Endothelial cell of umbilical vein (primary cell): ENCODE measurements at regions not wholly inside any gene's neighbourhood (a gene's known extent, or its start where the extent isn't known, plus 50 kb on each side); places are given as distances from the start of the nearest gene placed in this dataset.

Source experiments
- BruUV-seq: library from RNA; stranded (reverse); fragments of 400-500 nt; replicated peaks from 2 replicates; lab custom pipeline; 2021; lab: Mats Ljungman, UMichigan
- CTCF ChIA-PET: fragments of 300-600, 350-600 bp; sonication (Branson Sonifier 250); formaldehyde crosslinking; loops from one replicate; lab custom pipeline; 2021; ENCODE audit warnings: antibody characterized with exemption, inconsistent platforms; lab: Charles Lee
- POLR2A ChIA-PET: fragments of 300-600, 350-600 bp; sonication (Branson Sonifier 250); formaldehyde crosslinking; loops from one replicate; lab custom pipeline; 2021; ENCODE audit warnings: antibody characterized with exemption, inconsistent platforms; lab: Charles Lee
- DNase-seq: peaks from one replicate; pipeline ENCODE4 v3.0.0-alpha.2; 2011; ENCODE audit warnings: low read depth, low spot score
- FAIRE-seq: peaks from 2 replicates; lab custom pipeline; 2011; peaks lifted over from hg19 to GRCh38; lab: Jason Lieb, UNC
- H2AFZ ChIP-seq: 2 replicates; pipeline ENCODE4 v1.6.0; 2012; ENCODE audit warnings: low read depth, low read length, control low read depth, inconsistent platforms
- H3K27ac ChIP-seq: 2 replicates; pipeline ENCODE4 v1.5.1; 2011; ENCODE audit warnings: low read depth, mild to moderate bottlenecking, control low read depth, low read length, moderate library complexity; ENCODE audit not compliant: insufficient read depth
- H3K27me3 ChIP-seq, 2 experiments: 2 replicates each; pipeline versions ENCODE4 v1.6.0 to v1.6.1; 2011; ENCODE audit warnings: low read length in 2 of 2, mixed read lengths in 1 of 2; ENCODE audit not compliant: control insufficient read depth in 2 of 2, insufficient read depth in 2 of 2
- H3K36me3 ChIP-seq, 2 experiments: 2 replicates in 1 of 2; 3 replicates in 1 of 2; pipeline ENCODE4 v1.5.1; 2011; ENCODE audit warnings: low read length in 2 of 2, mild to moderate bottlenecking in 1 of 2, moderate library complexity in 1 of 2; ENCODE audit not compliant: control insufficient read depth in 2 of 2, insufficient read depth in 2 of 2; ENCODE audit errors: extremely low read depth in 1 of 2
- H3K4me1 ChIP-seq: 3 replicates; pipeline ENCODE4 v1.5.1; 2011; ENCODE audit warnings: mild to moderate bottlenecking, low read length; ENCODE audit not compliant: control insufficient read depth, insufficient read depth; ENCODE audit errors: extremely low read depth
- H3K4me2 ChIP-seq: 2 replicates; pipeline ENCODE4 v1.6.1; 2011; ENCODE audit warnings: low read length, control low read depth, mixed read lengths; ENCODE audit not compliant: insufficient read depth
- H3K4me3 ChIP-seq, 3 experiments: fragments of 200-600 bp in 1 of 3; sonication (generic), shearing (Covaris generic) in 1 of 3; replicated peaks in 1 of 3; 2 replicates each; pipeline ENCODE4 v1.5.1; 2011 to 2016; ENCODE audit warnings: control low read depth in 3 of 3, low read length in 3 of 3, mild to moderate bottlenecking in 2 of 3, inconsistent platforms in 1 of 3, low read depth in 1 of 3, moderate library complexity in 1 of 3; ENCODE audit not compliant: insufficient read depth in 1 of 3
- H3K79me2 ChIP-seq: 2 replicates; pipeline ENCODE4 v1.6.0; 2012; ENCODE audit warnings: low read length, inconsistent platforms; ENCODE audit not compliant: control insufficient read depth, insufficient read depth
- H3K9ac ChIP-seq: replicated peaks from 2 replicates; pipeline ENCODE3; 2011; ENCODE audit warnings: low read length, control low read depth; ENCODE audit not compliant: insufficient read depth; ENCODE audit errors: extremely low read depth
- H3K9me1 ChIP-seq: replicated peaks from 3 replicates; pipeline ENCODE4 v1.6.0; 2011; ENCODE audit warnings: mild to moderate bottlenecking, low read length; ENCODE audit not compliant: control insufficient read depth, insufficient read depth; ENCODE audit errors: extremely low read depth
- H3K9me3 ChIP-seq: replicated peaks from 2 replicates; pipeline ENCODE4 v1.5.1; 2012; ENCODE audit warnings: low read length, inconsistent platforms; ENCODE audit not compliant: control insufficient read depth, insufficient read depth
- H4K20me1 ChIP-seq: replicated peaks from 2 replicates; pipeline ENCODE3; 2011; ENCODE audit warnings: mild to moderate bottlenecking, low read length; ENCODE audit not compliant: control insufficient read depth, insufficient read depth; ENCODE audit errors: extremely low read depth
- EZH2 ChIP-seq: IDR thresholded peaks from 2 replicates; pipeline ENCODE4 v1.6.1; 2012; ENCODE audit warnings: borderline replicate concordance, low read depth, mild to moderate bottlenecking, moderate library complexity, low read length, inconsistent platforms; ENCODE audit not compliant: severe bottlenecking
- FOS ChIP-seq: IDR thresholded peaks from 2 replicates; pipeline ENCODE4 v1.6.1; 2011; ENCODE audit warnings: mild to moderate bottlenecking, low read length, moderate library complexity, borderline replicate concordance; ENCODE audit not compliant: insufficient read depth
- GATA2 ChIP-seq: IDR thresholded peaks from 2 replicates; pipeline ENCODE4 v1.7.0; 2011; ENCODE audit warnings: low read depth, mild to moderate bottlenecking, moderate library complexity, mixed read lengths, low read length; ENCODE audit not compliant: insufficient read length, insufficient read depth
- JUN ChIP-seq: IDR thresholded peaks from 2 replicates; pipeline ENCODE4 v1.6.1; 2011; ENCODE audit warnings: borderline replicate concordance, low read depth; ENCODE audit not compliant: insufficient read length, insufficient read depth
- MYC ChIP-seq: IDR thresholded peaks from one replicate; pipeline ENCODE4 v1.6.1; 2011; ENCODE audit warnings: mild to moderate bottlenecking, low read depth, low read length
- POLR2A ChIP-seq: IDR thresholded peaks from 2 replicates; pipeline ENCODE4 v1.6.1; 2012; ENCODE audit warnings: low read depth, mild to moderate bottlenecking, control low read depth, low read length
- POLR2AphosphoS5 ChIP-seq: IDR thresholded peaks from 2 replicates; pipeline ENCODE4 v1.6.1; 2012; ENCODE audit warnings: low read depth, mild to moderate bottlenecking, control low read depth, low read length, moderate library complexity; ENCODE audit not compliant: insufficient read depth
- dilution Hi-C: fragments of 300-500 bp; cut with MboI; formaldehyde crosslinking; loops from one replicate; pipeline ENCODE4 v1.15.0; 2019; ENCODE audit warnings: low sequenced_read_pairs; ENCODE audit not compliant: extremely low pct_ligation_motif_present
- intact Hi-C: fragments of 100-400 bp; cut with micrococcal nuclease; formaldehyde crosslinking; loops from one replicate; pipeline ENCODE4 v1.10.0; 2022
- TF ChIP-seq, protein P1 (sequence below): IDR thresholded peaks from 2 replicates; pipeline ENCODE4 v1.6.1; 2011; ENCODE audit not compliant: insufficient read depth, insufficient read length
- TF ChIP-seq, protein P2 (sequence below), 2 donors: IDR thresholded peaks; 1 replicate in 1 of 2; 2 replicates in 1 of 2; pipeline ENCODE4 v1.5.1; 2011; ENCODE audit warnings: low read length in 2 of 2, mild to moderate bottlenecking in 2 of 2, moderate library complexity in 2 of 2, control low read depth in 1 of 2, inconsistent platforms in 1 of 2, low read depth in 1 of 2; ENCODE audit not compliant: insufficient read depth in 1 of 2; ENCODE audit errors: extremely low read depth in 1 of 2

DNA sequence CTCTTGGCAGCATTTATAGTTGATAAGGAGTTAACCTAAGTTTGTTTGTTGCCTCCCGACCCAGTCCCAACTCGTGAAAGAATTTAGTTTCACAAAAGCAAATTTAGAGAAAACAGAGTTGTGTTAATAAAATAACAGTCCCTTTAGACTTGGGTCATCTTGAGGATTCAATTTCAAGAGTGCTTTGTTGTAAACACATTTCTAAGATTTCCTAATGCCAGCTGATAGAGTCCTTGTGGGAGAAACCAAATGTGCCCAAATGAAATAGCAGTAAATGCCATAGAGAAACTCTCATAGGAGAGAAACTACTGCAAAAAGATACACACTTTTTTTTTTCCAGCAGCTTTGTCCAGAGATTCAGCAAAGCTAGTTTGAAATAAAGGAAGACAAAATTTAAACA lies 211.3 kb upstream of the BMPER start:
- Histone ChIP-seq H3K9ac (no peak overlapping the region), H3K9me3 (no peaks in the 10 kb centered on the region), H3K4me2 (no peak overlapping the region), H3K27ac (no peak overlapping the region), H4K20me1 (no peaks in the 10 kb centered on the region), H3K9me1 (no peaks in the 10 kb centered on the region), H3K4me1 (peaks cover 12% of the 10 kb centered on the region), H3K27me3 (no peaks in the 10 kb centered on the region), H3K79me2 (no peaks in the 10 kb centered on the region), H3K4me3 (no peak overlapping the region), H2AFZ (no peak overlapping the region), H3K36me3 (no peaks in the 10 kb centered on the region)
- dilution Hi-C loops: no loop called here
- TF ChIP-seq MYC (no peak), FOS (no peak), JUN (no peak), POLR2A (no peak), EZH2 (no peak), GATA2 (no peak), POLR2AphosphoS5 (no peak)
- TF ChIP-seq, protein P1, sequence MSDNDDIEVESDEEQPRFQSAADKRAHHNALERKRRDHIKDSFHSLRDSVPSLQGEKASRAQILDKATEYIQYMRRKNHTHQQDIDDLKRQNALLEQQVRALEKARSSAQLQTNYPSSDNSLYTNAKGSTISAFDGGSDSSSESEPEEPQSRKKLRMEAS: no peak
- TF ChIP-seq, protein P2, sequence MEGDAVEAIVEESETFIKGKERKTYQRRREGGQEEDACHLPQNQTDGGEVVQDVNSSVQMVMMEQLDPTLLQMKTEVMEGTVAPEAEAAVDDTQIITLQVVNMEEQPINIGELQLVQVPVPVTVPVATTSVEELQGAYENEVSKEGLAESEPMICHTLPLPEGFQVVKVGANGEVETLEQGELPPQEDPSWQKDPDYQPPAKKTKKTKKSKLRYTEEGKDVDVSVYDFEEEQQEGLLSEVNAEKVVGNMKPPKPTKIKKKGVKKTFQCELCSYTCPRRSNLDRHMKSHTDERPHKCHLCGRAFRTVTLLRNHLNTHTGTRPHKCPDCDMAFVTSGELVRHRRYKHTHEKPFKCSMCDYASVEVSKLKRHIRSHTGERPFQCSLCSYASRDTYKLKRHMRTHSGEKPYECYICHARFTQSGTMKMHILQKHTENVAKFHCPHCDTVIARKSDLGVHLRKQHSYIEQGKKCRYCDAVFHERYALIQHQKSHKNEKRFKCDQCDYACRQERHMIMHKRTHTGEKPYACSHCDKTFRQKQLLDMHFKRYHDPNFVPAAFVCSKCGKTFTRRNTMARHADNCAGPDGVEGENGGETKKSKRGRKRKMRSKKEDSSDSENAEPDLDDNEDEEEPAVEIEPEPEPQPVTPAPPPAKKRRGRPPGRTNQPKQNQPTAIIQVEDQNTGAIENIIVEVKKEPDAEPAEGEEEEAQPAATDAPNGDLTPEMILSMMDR (IDR thresholded peaks at IDR 0.05; ENCODE audit: extremely low read depth in 1 of 2, insufficient read depth in 1 of 2, low read depth in 1 of 2, low read length in 2 of 2): no peak
- CTCF ChIA-PET: interaction anchor here (1.0 to 2.4 kb wide), 2 partner anchors 22 to 239 kb away, joined by 3 to 6 read pairs; no protein-coding TSS in a partner anchor
- no TSS peak for BruUV-seq
- DNase-seq: no peak
- peak; percentile 28 for FAIRE-seq
- POLR2A ChIA-PET: no interaction called here
- intact Hi-C loops: no loop called here
